CD8-positive, alpha-beta memory T cell (primary cell): ENCODE measurements at regions not wholly inside any gene's neighbourhood (a gene's known extent, or its start where the extent isn't known, plus 50 kb on each side); places are given as distances from the start of the nearest gene placed in this dataset.
A peak's percentile ranks its signal among the peaks of the same experiment; 100 is the strongest.

Experiments
- CTCF ChIA-PET: fragments of 350-600 bp; sonication (Branson Sonifier 250); formaldehyde crosslinking; loops from one replicate; lab custom pipeline; 2021; ENCODE audit warnings: antibody characterized with exemption; lab: Charles Lee
- POLR2A ChIA-PET: fragments of 350-600 bp; sonication (Branson Sonifier 250); formaldehyde crosslinking; loops from one replicate; lab custom pipeline; 2021; ENCODE audit warnings: antibody characterized with exemption; lab: Charles Lee
- DNase-seq, 5 donors: peaks; one replicate each; pipeline versions ENCODE4 v3.0.0 to v3.0.0-alpha.2; 2020 to 2022; ENCODE audit warnings: mixed read lengths in 1 of 5
- H3K27ac ChIP-seq: one replicate; pipeline ENCODE4 v1.7.0; 2013; ENCODE audit warnings: low read depth, mild to moderate bottlenecking, low read length, moderate library complexity
- H3K27me3 ChIP-seq: 2 replicates; pipeline ENCODE4 v1.7.0; 2013; ENCODE audit warnings: low read length, mild to moderate bottlenecking; ENCODE audit not compliant: insufficient read depth, poor library complexity, severe bottlenecking
- H3K36me3 ChIP-seq: 2 replicates; pipeline ENCODE4 v1.7.0; 2013; ENCODE audit warnings: mild to moderate bottlenecking, low read length, moderate library complexity; ENCODE audit not compliant: insufficient read depth
- H3K4me1 ChIP-seq: 2 replicates; pipeline ENCODE4 v1.7.0; 2013; ENCODE audit warnings: mild to moderate bottlenecking, low read length, moderate library complexity; ENCODE audit not compliant: insufficient read depth
- H3K4me3 ChIP-seq: 2 replicates; pipeline ENCODE4 v1.7.0; 2013; ENCODE audit warnings: mild to moderate bottlenecking, low read length
- H3K9me3 ChIP-seq: 2 replicates; pipeline ENCODE4 v1.7.0; 2013; ENCODE audit warnings: mild to moderate bottlenecking, low read length
- H3K27ac Mint-ChIP-seq, 8 donors: one replicate each; pipeline ENCODE4 v1.8.0; 2020 to 2021; ENCODE audit warnings: mixed read lengths in 8 of 8, mild to moderate bottlenecking in 6 of 8, inconsistent platforms in 3 of 8, moderate library complexity in 3 of 8
- H3K27me3 Mint-ChIP-seq, 2 donors: one replicate each; pipeline ENCODE4 v1.8.0; 2020 to 2021; ENCODE audit warnings: mixed read lengths in 2 of 2, mild to moderate bottlenecking in 1 of 2, moderate library complexity in 1 of 2
- H3K36me3 Mint-ChIP-seq, 3 donors: one replicate each; pipeline ENCODE4 v1.8.0; 2020 to 2021; ENCODE audit warnings: mixed read lengths in 3 of 3, inconsistent platforms in 1 of 3, mild to moderate bottlenecking in 1 of 3
- H3K4me1 Mint-ChIP-seq, 3 donors: one replicate each; pipeline ENCODE4 v1.8.0; 2020 to 2021; ENCODE audit warnings: mixed read lengths in 3 of 3, inconsistent platforms in 1 of 3, mild to moderate bottlenecking in 1 of 3
- H3K4me3 Mint-ChIP-seq, 7 donors: one replicate each; pipeline ENCODE4 v1.8.0; 2020 to 2021; ENCODE audit warnings: mixed read lengths in 7 of 7, mild to moderate bottlenecking in 6 of 7, moderate library complexity in 4 of 7, inconsistent platforms in 2 of 7
- H3K9me3 Mint-ChIP-seq, 5 donors: one replicate each; pipeline ENCODE4 v1.8.0; 2020 to 2022; ENCODE audit warnings: mixed read lengths in 5 of 5, mild to moderate bottlenecking in 3 of 5, moderate library complexity in 2 of 5, inconsistent platforms in 1 of 5

DNA sequence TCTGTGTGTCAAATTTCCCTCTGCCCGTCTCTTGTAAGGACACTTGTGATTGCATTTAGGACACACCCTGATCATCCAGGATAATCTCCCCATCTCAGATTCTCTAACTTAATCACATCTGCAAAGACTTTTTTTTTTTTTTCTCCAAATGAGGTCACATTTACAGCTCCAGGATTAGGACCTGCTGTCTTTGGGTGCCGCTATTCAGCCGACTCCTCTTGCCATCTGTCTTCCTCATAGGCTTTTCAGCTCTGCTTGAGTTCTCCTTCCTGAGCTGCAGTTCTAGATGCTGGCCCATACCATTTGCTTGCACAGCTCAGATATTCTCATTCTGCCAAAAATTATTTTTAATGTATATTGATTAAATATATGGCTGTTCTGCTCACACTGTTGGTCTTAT, 94.3 kb upstream of the TLE3 start:
- Mint-ChIP-seq H3K27ac (no peak overlapping the region), H3K27me3 (peaks cover 0 to 9% of the 10 kb centered on the region in 2 donors), H3K36me3 (peaks cover 0 to 5% (median 0%) of the 10 kb centered on the region in 3 donors), H3K9me3 (peaks cover 0 to 4% (median 3%) of the 10 kb centered on the region in 5 donors), H3K4me1 (peaks cover under 1 to 6% (median 6%) of the 10 kb centered on the region in 3 donors), H3K4me3 (no peak overlapping the region)
- CTCF ChIA-PET: no interaction called here
- no peaks in the 10 kb centered on the region for H3K27me3 ChIP-seq
- H3K36me3 ChIP-seq: no peaks in the 10 kb centered on the region
- no peak overlapping the region for H3K27ac ChIP-seq
- no peak for DNase-seq
- H3K4me1 ChIP-seq: no peaks in the 10 kb centered on the region
- H3K9me3 ChIP-seq: no peaks in the 10 kb centered on the region
- H3K4me3 ChIP-seq: no peak overlapping the region
- POLR2A ChIA-PET: no interaction called here

DNA sequence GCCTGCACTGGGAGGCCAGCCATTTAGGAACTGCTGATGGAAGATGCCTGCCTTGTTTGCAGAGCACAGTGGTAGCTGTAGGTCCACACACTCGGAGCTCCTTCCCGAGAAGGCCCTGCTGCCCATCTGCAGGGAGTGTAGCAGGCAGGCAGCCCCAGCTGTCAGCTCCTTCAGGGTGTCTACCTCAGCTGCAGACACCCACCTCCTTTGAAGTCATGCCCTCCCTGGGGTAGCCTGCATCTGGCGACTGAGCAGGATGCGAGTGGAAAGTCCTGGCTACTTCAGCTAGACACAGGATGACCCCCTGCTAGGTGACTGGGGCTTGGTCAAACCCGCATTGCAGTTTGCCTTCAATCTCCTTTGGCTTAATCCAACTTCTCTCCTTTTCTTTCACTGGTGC, 93.2 kb upstream of the TLE3 start:
- H3K36me3 Mint-ChIP-seq: peaks cover 0 to 5% (median 0%) of the 10 kb centered on the region in 3 donors
- Histone ChIP-seq H3K27ac (no peak overlapping the region), H3K9me3 (no peaks in the 10 kb centered on the region), H3K36me3 (no peaks in the 10 kb centered on the region), H3K27me3 (no peaks in the 10 kb centered on the region), H3K4me1 (no peaks in the 10 kb centered on the region), H3K4me3 (no peak overlapping the region)
- no peaks in the 10 kb centered on the region for H3K4me1 Mint-ChIP-seq
- POLR2A ChIA-PET: no interaction called here
- H3K9me3 Mint-ChIP-seq: peaks cover 0 to 4% (median 3%) of the 10 kb centered on the region in 5 donors
- CTCF ChIA-PET: no interaction called here
- H3K27ac Mint-ChIP-seq: no peak overlapping the region
- DNase-seq: no peak
- H3K27me3 Mint-ChIP-seq: peaks cover 2 to 3% of the 10 kb centered on the region in 2 donors
- H3K4me3 Mint-ChIP-seq: no peak overlapping the region

DNA sequence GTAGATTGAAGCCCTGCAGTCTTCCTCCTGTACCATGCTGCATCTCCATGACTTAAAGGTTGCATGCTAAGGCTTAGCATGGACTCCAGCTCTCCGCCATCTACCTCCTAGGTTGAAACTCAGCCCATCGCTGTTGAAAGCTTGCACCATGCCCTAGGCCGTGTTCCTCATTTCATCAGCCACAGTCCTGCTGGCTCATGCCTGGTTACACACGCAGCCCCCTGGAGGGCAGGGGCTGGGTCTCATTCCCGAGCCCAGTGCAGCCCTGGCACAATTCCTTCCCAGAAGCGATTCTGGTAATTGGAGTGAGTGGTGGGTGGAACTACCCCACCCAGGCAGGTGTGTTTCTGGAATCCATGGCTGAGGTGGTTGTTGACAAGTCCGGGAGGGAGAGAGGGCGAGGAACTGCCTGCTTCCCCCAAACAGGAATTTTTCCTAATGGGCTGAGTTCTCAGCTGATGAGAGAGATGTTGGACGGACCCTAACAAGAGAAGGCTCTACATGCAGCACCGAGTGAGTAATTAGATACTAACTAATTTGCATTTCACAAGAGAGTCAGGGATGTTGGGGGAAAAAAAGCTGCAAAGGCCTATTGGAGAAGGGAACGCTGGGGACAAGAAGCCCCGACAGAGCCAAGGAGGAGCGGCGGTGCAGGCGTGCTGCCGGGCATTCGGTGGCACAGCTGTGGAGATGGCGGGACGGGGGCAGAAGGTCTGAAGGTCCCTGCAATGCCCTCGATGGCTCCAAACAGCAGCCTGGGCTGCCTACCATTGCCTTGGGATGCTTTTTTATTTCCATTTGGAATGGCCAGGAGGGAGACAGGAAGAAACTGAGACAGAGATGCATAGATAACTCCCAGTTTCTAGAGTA, 92.3 kb upstream of the TLE3 start:
- Mint-ChIP-seq H3K36me3 (peaks cover 0 to 5% (median 0%) of the 10 kb centered on the region in 3 donors), H3K9me3 (peaks cover 0 to 4% (median 3%) of the 10 kb centered on the region in 5 donors), H3K27ac (no peak overlapping the region), H3K27me3 (peaks cover 3 to 4% of the 10 kb centered on the region in 2 donors), H3K4me1 (no peaks in the 10 kb centered on the region), H3K4me3 (no peak overlapping the region)
- Histone ChIP-seq H3K9me3 (no peaks in the 10 kb centered on the region), H3K27me3 (no peaks in the 10 kb centered on the region), H3K36me3 (no peaks in the 10 kb centered on the region), H3K4me1 (no peaks in the 10 kb centered on the region), H3K4me3 (no peak overlapping the region), H3K27ac (no peak overlapping the region)
- CTCF ChIA-PET: no interaction called here
- no peak for DNase-seq
- POLR2A ChIA-PET: no interaction called here

DNA sequence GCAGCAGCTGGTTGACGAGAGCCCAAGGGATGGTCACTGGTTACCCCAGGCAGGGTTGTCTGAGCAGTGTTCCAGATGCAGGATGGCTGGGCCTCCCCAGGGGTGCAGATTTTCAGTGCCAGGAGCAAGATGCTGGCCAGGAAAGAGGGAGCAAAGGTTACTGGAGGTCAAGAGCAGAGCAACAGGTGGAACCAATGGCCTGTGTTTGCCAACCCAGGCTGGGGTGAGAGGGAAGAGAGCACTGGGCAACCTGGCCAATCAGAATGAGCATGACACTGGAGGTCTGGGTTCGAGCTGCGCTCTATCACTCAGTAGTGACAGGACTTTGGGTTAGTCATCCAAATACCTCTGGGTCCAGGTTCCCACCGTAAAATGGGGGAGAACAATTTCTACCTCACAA, 90.6 kb upstream of the TLE3 start:
- H3K27ac ChIP-seq: no peak overlapping the region
- H3K27ac Mint-ChIP-seq: no peak overlapping the region
- H3K9me3 Mint-ChIP-seq: peaks cover 0 to 4% (median 3%) of the 10 kb centered on the region in 5 donors
- no peaks in the 10 kb centered on the region for H3K4me1 ChIP-seq
- DNase-seq: no peak
- H3K4me1 Mint-ChIP-seq: no peaks in the 10 kb centered on the region
- no peak overlapping the region for H3K4me3 ChIP-seq
- H3K36me3 ChIP-seq: no peaks in the 10 kb centered on the region
- ChIA-PET POLR2A (no interaction called here), CTCF (no interaction called here)
- no peak overlapping the region for H3K4me3 Mint-ChIP-seq
- H3K27me3 ChIP-seq: no peaks in the 10 kb centered on the region
- H3K27me3 Mint-ChIP-seq: peaks cover 0 to 10% of the 10 kb centered on the region in 2 donors
- peaks cover 0 to 5% (median 0%) of the 10 kb centered on the region in 3 donors for H3K36me3 Mint-ChIP-seq
- no peaks in the 10 kb centered on the region for H3K9me3 ChIP-seq

DNA sequence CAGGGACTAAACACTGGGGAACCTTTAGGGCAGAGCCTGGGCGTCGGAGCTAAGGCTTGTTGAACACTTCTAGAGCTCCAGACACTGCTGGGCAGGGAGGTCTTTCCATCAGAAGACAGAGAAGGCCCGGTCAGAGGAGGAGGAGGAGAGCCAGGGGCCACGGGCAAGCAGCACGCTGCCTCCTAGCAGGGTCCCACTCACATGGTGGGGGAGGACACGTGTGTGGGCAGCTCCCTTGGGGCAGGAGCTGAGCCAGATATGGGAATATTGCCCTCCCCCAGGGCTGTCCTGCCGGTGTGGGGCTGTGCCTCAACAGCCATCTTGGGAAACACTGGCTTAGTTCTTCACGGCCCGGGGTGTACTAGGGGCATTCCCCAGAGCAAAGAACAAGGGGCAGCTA, 89.6 kb upstream of the TLE3 start:
- H3K27me3 ChIP-seq: no peaks in the 10 kb centered on the region
- H3K4me3 ChIP-seq: no peak overlapping the region
- H3K4me3 Mint-ChIP-seq: no peak overlapping the region
- ChIA-PET POLR2A (no interaction called here), CTCF (no interaction called here)
- H3K27me3 Mint-ChIP-seq: peaks cover 0 to 10% of the 10 kb centered on the region in 2 donors
- H3K9me3 Mint-ChIP-seq: peaks cover 0 to 4% (median 3%) of the 10 kb centered on the region in 5 donors
- no peak overlapping the region for H3K27ac ChIP-seq
- no peaks in the 10 kb centered on the region for H3K4me1 Mint-ChIP-seq
- no peaks in the 10 kb centered on the region for H3K36me3 ChIP-seq
- no peak for DNase-seq
- H3K27ac Mint-ChIP-seq: peak overlapping the region in 1 of 8 donors; percentile 63
- no peaks in the 10 kb centered on the region for H3K9me3 ChIP-seq
- H3K4me1 ChIP-seq: no peaks in the 10 kb centered on the region
- peaks cover 0 to 5% (median 0%) of the 10 kb centered on the region in 3 donors for H3K36me3 Mint-ChIP-seq

DNA sequence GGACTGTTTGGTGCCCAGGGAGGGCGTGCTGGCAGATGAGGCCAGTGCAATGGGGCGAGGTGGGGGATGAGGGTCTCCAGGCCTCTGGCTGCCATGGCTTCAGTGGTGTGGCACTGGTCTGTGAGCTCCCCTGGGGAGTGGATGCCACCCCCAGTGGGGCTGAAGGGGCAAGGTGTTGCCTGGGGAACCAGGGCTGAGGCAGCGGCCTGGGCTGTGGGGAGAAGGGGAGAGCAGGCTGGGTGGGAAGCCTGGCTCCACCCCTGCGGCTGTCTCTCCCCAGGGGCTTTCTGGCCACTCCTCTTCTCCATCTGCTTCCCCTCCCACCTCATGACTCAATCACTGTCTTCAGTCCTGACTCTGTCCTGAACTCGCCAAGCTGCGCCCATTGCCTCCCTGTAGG, 88.4 kb upstream of the TLE3 start:
- no peaks in the 10 kb centered on the region for H3K36me3 ChIP-seq
- Mint-ChIP-seq H3K4me3 (no peak overlapping the region), H3K9me3 (no peaks in the 10 kb centered on the region), H3K4me1 (no peaks in the 10 kb centered on the region), H3K27ac (no peak overlapping the region), H3K36me3 (no peaks in the 10 kb centered on the region), H3K27me3 (peaks cover 0 to 10% of the 10 kb centered on the region in 2 donors)
- CTCF ChIA-PET: no interaction called here
- DNase-seq: no peak
- no peak overlapping the region for H3K27ac ChIP-seq
- H3K4me1 ChIP-seq: no peaks in the 10 kb centered on the region
- POLR2A ChIA-PET: interaction anchor here (0.6 kb wide), 1 partner anchor 92 kb away, joined by 5 read pairs; no protein-coding TSS in a partner anchor
- H3K9me3 ChIP-seq: no peaks in the 10 kb centered on the region
- no peaks in the 10 kb centered on the region for H3K27me3 ChIP-seq
- H3K4me3 ChIP-seq: no peak overlapping the region

DNA sequence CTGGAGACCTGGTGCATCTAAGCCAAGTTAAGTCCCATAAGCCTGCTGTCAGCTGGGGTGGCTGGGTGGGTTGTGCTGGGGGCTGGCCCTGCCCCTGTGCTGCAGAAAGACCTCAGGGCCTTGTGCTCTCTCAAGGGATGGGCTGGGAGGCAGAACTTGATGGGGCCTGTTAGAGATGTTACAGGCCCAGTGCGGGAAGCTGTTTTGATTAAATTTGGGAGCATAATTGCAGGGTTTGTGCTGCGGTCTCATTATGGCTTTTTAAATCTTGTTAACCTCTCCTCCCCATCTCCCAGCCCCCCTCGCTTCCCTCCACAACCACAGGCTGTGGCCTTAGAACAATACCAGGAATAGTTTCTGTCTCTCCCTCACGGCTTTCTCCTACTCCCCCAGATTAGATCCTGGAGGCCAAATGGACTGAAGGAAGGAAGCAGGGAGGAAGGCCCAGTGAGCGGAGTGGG, 87.6 kb upstream of the TLE3 start:
- no peak for DNase-seq
- Mint-ChIP-seq H3K4me3 (no peak overlapping the region), H3K36me3 (no peaks in the 10 kb centered on the region), H3K27ac (peak overlapping the region in 1 of 8 donors; percentile 41), H3K27me3 (peaks cover 0 to 10% of the 10 kb centered on the region in 2 donors), H3K4me1 (no peaks in the 10 kb centered on the region), H3K9me3 (no peaks in the 10 kb centered on the region)
- Histone ChIP-seq H3K27me3 (no peaks in the 10 kb centered on the region), H3K27ac (no peak overlapping the region), H3K9me3 (no peaks in the 10 kb centered on the region), H3K4me1 (no peaks in the 10 kb centered on the region), H3K4me3 (no peak overlapping the region), H3K36me3 (no peaks in the 10 kb centered on the region)
- ChIA-PET CTCF (no interaction called here), POLR2A (no interaction called here)

DNA sequence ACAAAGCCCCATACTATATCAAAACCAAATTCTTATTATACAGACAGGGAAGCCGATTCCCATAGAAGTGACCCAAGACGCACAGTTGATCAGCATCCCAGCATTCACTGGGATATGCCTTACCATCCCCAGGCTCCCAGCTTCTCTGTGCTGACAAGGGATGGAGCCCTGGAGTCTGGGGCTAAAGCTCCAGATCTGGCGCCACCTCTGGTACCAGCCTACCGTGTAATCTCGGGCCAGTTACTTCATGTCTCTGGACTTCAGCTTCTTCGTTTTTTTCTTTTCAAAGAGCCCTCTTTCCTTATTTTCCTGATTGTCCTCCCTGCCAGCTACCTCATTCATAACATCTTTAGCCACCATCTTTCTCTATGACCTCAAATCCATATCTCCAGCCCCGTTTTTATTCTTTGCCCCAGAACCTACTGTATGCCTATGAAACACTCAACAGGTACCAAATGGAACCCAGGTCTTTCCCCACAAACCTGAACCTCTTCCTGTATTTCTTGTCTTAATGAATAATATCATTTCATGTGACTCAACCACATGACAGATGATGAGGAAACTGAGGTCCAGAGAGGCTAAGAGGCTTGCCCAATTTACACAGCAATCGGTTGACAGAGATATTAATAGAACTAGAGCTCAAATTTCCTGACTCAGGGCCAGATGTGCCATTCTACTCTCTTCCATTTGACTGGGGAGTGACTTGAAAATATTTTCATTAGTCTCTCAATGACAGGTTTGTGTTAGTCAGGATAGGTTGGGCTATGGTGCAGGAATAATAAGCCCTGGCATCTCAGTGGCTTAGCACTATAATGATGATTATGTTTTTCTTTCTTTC, 85.4 kb upstream of the TLE3 start:
- Mint-ChIP-seq H3K9me3 (no peaks in the 10 kb centered on the region), H3K27ac (peak overlapping the region in 2 of 8 donors; percentile 1), H3K4me3 (no peak overlapping the region), H3K4me1 (no peaks in the 10 kb centered on the region), H3K27me3 (peaks cover 0 to 10% of the 10 kb centered on the region in 2 donors), H3K36me3 (no peaks in the 10 kb centered on the region)
- Histone ChIP-seq H3K27me3 (no peaks in the 10 kb centered on the region), H3K4me1 (no peaks in the 10 kb centered on the region), H3K4me3 (no peak overlapping the region), H3K9me3 (no peaks in the 10 kb centered on the region), H3K27ac (no peak overlapping the region), H3K36me3 (no peaks in the 10 kb centered on the region)
- ChIA-PET POLR2A (no interaction called here), CTCF (interaction anchor here (0.6 to 0.7 kb wide), 2 partner anchors 45 to 483 kb away, joined by 3 read pairs; no protein-coding TSS in a partner anchor)
- DNase-seq: no peak
